ENCODE measurements at regions not wholly inside any gene's neighbourhood (a gene's known extent, or its start where the extent isn't known, plus 50 kb on each side); places are given as distances from the start of the nearest gene placed in this dataset.

GRCh38 chr16:16988963-16989362, 481.8 kb downstream of the XYLT1 start:
- TF ChIP-seq CTCF (IDR thresholded peaks at IDR 0.05): no peak
- ATAC-seq: no peak
- no peaks in the 10 kb centered on the region for H3K27me3 ChIP-seq
- no peaks in the 10 kb centered on the region for H3K9me3 ChIP-seq
- no peak overlapping the region for H3K4me3 ChIP-seq
- 50 to 63% methylated on average over 3 of the region's 3 CpGs for WGBS, 2 donors
- H3K4me1 ChIP-seq: no peaks in the 10 kb centered on the region
- H3K36me3 ChIP-seq: no peaks in the 10 kb centered on the region
- intact Hi-C loops (cut with DNase I): no loop called here
- H3K27ac ChIP-seq: no peak overlapping the region
- no peak for FAIRE-seq
- DNase-seq: no peak

DNA sequence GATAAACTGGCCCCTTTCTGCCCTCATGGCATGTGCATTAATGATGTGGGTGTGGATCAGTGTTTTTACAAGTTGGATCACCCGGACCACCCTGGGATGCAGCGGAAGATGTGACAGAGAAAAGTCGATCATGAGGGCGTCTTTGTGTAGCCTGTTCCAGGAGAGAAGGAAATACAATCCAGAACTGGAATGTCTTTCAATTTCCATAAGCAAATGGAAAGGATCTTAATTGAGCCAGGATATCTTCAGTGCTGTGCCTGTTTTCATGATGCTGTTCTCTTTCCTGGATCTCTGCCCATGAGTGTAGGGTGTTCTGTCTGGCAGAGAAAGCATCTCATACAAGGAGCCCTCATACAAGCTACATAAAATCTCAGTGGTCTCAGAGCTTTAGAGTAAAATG, 481.4 kb downstream of the XYLT1 start:
- TF ChIP-seq CTCF (IDR thresholded peaks at IDR 0.05): no peak
- Histone ChIP-seq H3K4me1 (no peaks in the 10 kb centered on the region), H3K4me3 (no peak overlapping the region), H3K27me3 (no peaks in the 10 kb centered on the region), H3K9me3 (no peaks in the 10 kb centered on the region), H3K36me3 (no peaks in the 10 kb centered on the region), H3K27ac (no peak overlapping the region)
- 66 to 77% methylated on average over 4 of the region's 4 CpGs for WGBS, 2 donors
- FAIRE-seq (no peak), DNase-seq (no peak), ATAC-seq (no peak)
- intact Hi-C loops (cut with DNase I): no loop called here

DNA sequence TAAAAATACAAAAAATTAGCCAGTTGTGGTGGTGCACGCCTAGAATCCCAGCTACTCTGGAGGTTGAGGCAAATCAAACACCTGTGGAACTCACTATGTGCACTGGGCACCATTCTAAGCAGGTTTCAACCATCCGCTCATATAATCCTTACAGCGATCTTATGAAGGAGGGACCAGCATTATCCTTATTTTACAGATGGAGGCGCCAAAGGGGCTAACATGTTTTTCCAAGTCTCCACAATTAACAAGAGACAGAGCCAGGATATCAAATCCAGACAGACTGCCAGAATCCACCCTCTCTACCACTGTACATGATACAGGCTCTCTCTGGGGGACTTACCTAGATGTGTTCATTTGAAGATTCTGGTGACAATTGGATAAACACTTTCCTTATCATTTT, 479.0 kb downstream of the XYLT1 start:
- H3K4me1 ChIP-seq: no peaks in the 10 kb centered on the region
- H3K4me3 ChIP-seq: no peak overlapping the region
- intact Hi-C loops (cut with DNase I): no loop called here
- H3K9me3 ChIP-seq: no peaks in the 10 kb centered on the region
- H3K27ac ChIP-seq: no peak overlapping the region
- no peak for TF ChIP-seq CTCF (IDR thresholded peaks at IDR 0.05)
- H3K27me3 ChIP-seq: no peaks in the 10 kb centered on the region
- H3K36me3 ChIP-seq: no peaks in the 10 kb centered on the region
- no peak for ATAC-seq
- 71 to 79% methylated on average over 4 of the region's 4 CpGs for WGBS, 2 donors
- no peak for FAIRE-seq
- DNase-seq: no peak

GRCh38 chr16:16992975-16993765, 477.6 kb downstream of the XYLT1 start:
- FAIRE-seq (no peak), ATAC-seq (no peak), DNase-seq (no peak)
- Histone ChIP-seq H3K27me3 (peaks cover 0 to 5% (median 0%) of the 10 kb centered on the region in 4 donors), H3K4me3 (no peak overlapping the region), H3K9me3 (no peaks in the 10 kb centered on the region), H3K4me1 (no peaks in the 10 kb centered on the region), H3K27ac (no peak overlapping the region), H3K36me3 (no peaks in the 10 kb centered on the region)
- WGBS, 2 donors: 47 to 49% methylated on average over 13 of the region's 13 CpGs
- TF ChIP-seq CTCF (IDR thresholded peaks at IDR 0.05): no peak
- intact Hi-C loops (cut with DNase I): no loop called here

GRCh38 chr16:16994831-16995230, 475.9 kb downstream of the XYLT1 start:
- no peaks in the 10 kb centered on the region for H3K9me3 ChIP-seq
- H3K36me3 ChIP-seq: no peaks in the 10 kb centered on the region
- ATAC-seq: no peak
- no peaks in the 10 kb centered on the region for H3K4me1 ChIP-seq
- H3K4me3 ChIP-seq: no peak overlapping the region
- no peak for DNase-seq
- FAIRE-seq: no peak
- no peak overlapping the region for H3K27ac ChIP-seq
- H3K27me3 ChIP-seq: peaks cover 0 to 5% (median 0%) of the 10 kb centered on the region in 4 donors
- no peak for TF ChIP-seq CTCF (IDR thresholded peaks at IDR 0.05)
- intact Hi-C loops (cut with DNase I): no loop called here
- 51 to 71% methylated on average over 5 of the region's 5 CpGs for WGBS, 2 donors

Data from pancreas (tissue), 10 donors.